HG02678 (cell line): ENCODE measurements at regions not wholly inside any gene's neighbourhood (a gene's known extent, or its start where the extent isn't known, plus 50 kb on each side); places are given as distances from the start of the nearest gene placed in this dataset.

ENCODE experiments used
- ATAC-seq: cut with Tn5 transposase; IDR thresholded peaks from one replicate; pipeline ENCODE4 v1.9.1; 2021; ENCODE audit warnings: mild to moderate bottlenecking, moderate library complexity; ENCODE audit not compliant: unreplicated experiment

GRCh38 chr11:70532731-70533130 lies 134.4 kb downstream of the CTTN start:
- no peak for ATAC-seq

- ATAC-seq = no peak
These were observed 137.1 kb downstream of the CTTN start for GRCh38 chr11:70535191-70535971.

GRCh38 chr11:70536051-70536877 lies 137.9 kb downstream of the CTTN start:
- ATAC-seq = no peak

GRCh38 chr11:70537576-70538571 lies 139.5 kb downstream of the CTTN start:
- ATAC-seq = no peak

- no peak for ATAC-seq
These were observed 140.5 kb downstream of the CTTN start for GRCh38 chr11:70538641-70539359.

GRCh38 chr11:70539360-70540095 lies 141.2 kb downstream of the CTTN start:
- ATAC-seq = no peak

- ATAC-seq = no peak
These were observed 141.9 kb downstream of the CTTN start for GRCh38 chr11:70540196-70540595.

GRCh38 chr11:70541176-70541575 lies 142.8 kb downstream of the CTTN start:
- no peak for ATAC-seq

GRCh38 chr11:70541699-70542098 lies 143.4 kb downstream of the CTTN start:
- no peak for ATAC-seq

- no peak for ATAC-seq
These were observed 144.1 kb downstream of the CTTN start for GRCh38 chr11:70542406-70542805.

GRCh38 chr11:70542811-70543210 lies 144.5 kb downstream of the CTTN start:
- no peak for ATAC-seq

- no peak for ATAC-seq
These were observed 145.3 kb downstream of the CTTN start for GRCh38 chr11:70543611-70544010.

GRCh38 chr11:70544067-70544773 lies 145.9 kb downstream of the CTTN start:
- no peak for ATAC-seq

- ATAC-seq = no peak
These were observed 146.7 kb downstream of the CTTN start for GRCh38 chr11:70544774-70545609.

- ATAC-seq = no peak
These were observed 147.2 kb downstream of the CTTN start for GRCh38 chr11:70545610-70545912.

- no peak for ATAC-seq
These were observed 148.0 kb downstream of the CTTN start for GRCh38 chr11:70546191-70546940.

- ATAC-seq = no peak
These were observed 149.1 kb downstream of the CTTN start for GRCh38 chr11:70547386-70547785.
